ENCODE measurements at regions not wholly inside any gene's neighbourhood (a gene's known extent, or its start where the extent isn't known, plus 50 kb on each side); places are given as distances from the start of the nearest gene placed in this dataset.

DNA sequence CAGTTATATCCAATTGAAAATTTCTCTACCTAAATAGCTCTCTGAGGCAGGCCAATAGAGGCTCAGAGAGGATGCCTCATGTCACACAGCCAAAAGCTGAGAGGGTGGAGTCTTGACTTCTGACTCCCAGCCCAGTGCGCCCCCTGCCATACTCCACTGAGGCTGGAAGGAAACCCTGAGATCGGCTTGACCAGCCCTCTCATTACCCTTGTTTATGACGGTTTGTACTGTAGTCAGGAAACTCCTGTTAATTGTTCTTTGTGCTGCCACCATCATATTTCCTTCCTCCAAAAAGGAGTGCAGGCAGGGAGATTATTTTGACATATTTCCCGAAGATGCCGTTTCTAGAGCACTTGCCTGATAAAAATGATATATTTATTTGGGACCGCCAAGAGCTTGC is 107.9 kb downstream of the AIPL1 start:
- H3K9me3 ChIP-seq = no peaks in the 10 kb centered on the region
- H3K27ac ChIP-seq = peak overlapping the region in 1 of 2 donors; percentile 64

GRCh38 chr17:6326483-6326882 is 108.4 kb downstream of the AIPL1 start:
- ATAC-seq (no peak), DNase-seq (no peak)
- H3K27me3 ChIP-seq = peaks cover 0 to 19% of the 10 kb centered on the region in 2 donors
- TF ChIP-seq CTCF (IDR thresholded peaks at IDR 0.05) = no peak
- no peak overlapping the region for H3K4me3 ChIP-seq
- intact Hi-C loops (cut with DNase I) = no loop called here
- H3K27ac ChIP-seq = no peak overlapping the region
- H3K4me1 ChIP-seq = no peaks in the 10 kb centered on the region
- no peaks in the 10 kb centered on the region for H3K36me3 ChIP-seq
- no peaks in the 10 kb centered on the region for H3K9me3 ChIP-seq

More for the DNA sequence above, 107.9 kb downstream of the AIPL1 start:
- ATAC-seq (peak; percentile 52), DNase-seq (peak in 1 of 4 donors; percentile 27)
- Histone ChIP-seq H3K36me3 (no peaks in the 10 kb centered on the region), H3K4me3 (no peak overlapping the region), H3K27me3 (peaks cover 0 to 19% of the 10 kb centered on the region in 2 donors), H3K4me1 (no peaks in the 10 kb centered on the region)
- TF ChIP-seq CTCF (IDR thresholded peaks at IDR 0.05) = no peak
- intact Hi-C loops (cut with DNase I) = no loop called here

DNA sequence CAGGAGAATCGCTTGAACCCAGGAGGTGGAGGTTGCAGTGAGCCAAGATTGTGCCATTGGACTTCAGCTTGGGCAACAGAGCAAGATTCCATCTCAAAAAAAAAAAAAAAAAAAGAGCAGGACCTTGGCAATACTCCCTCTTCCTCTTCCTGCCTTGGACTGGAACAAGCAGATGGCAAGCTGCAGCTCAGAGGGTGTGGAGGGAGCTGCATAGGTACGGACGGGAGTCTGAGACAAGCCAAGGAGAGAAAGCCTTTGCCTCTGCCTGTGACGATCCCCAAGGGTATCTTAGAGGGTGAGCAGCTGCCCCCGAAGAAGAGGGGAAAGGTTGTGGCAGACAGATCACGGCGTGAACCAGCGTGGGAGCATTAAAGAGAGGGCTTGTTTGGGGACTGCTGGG is 109.2 kb downstream of the AIPL1 start:
- Histone ChIP-seq H3K36me3 (no peaks in the 10 kb centered on the region), H3K4me1 (no peaks in the 10 kb centered on the region), H3K27me3 (peaks cover 0 to 19% of the 10 kb centered on the region in 2 donors), H3K9me3 (no peaks in the 10 kb centered on the region), H3K4me3 (no peak overlapping the region), H3K27ac (peak overlapping the region in 1 of 2 donors; percentile 64)
- intact Hi-C loops (cut with DNase I) = no loop called here
- DNase-seq (no peak), ATAC-seq (no peak)
- no peak for TF ChIP-seq CTCF (IDR thresholded peaks at IDR 0.05)

DNA sequence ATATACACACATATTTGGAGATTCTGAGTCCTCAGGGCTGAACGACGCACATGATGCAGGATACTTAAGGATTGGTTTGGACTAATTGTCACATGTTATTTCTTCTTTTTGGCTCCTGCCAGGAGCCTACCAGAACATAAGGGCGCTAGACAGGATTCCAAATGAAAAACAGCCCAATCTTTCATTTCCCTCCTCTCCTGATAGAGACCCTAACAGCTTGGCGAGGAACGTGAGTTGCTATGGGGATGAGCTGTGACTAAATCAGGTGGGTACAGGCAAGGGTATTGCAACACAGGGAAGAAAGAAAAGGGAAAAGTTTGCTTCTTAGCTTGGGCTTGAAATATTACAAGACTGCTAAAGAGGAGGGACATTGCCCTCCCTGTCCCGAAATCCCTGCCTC is 109.9 kb downstream of the AIPL1 start:
- no peak for ATAC-seq
- TF ChIP-seq CTCF (IDR thresholded peaks at IDR 0.05) = no peak
- H3K4me3 ChIP-seq = no peak overlapping the region
- no peak overlapping the region for H3K27ac ChIP-seq
- intact Hi-C loops (cut with DNase I) = no loop called here
- H3K36me3 ChIP-seq = no peaks in the 10 kb centered on the region
- H3K4me1 ChIP-seq = no peaks in the 10 kb centered on the region
- no peak for DNase-seq
- H3K27me3 ChIP-seq = peaks cover 0 to 19% of the 10 kb centered on the region in 2 donors
- no peaks in the 10 kb centered on the region for H3K9me3 ChIP-seq

- no peak overlapping the region for H3K27ac ChIP-seq
- H3K4me1 ChIP-seq = no peaks in the 10 kb centered on the region
- no peak overlapping the region for H3K4me3 ChIP-seq
- ATAC-seq (no peak), DNase-seq (peak in 1 of 4 donors; percentile 26)
- intact Hi-C loops (cut with DNase I) = no loop called here
- H3K36me3 ChIP-seq = no peaks in the 10 kb centered on the region
- TF ChIP-seq CTCF (IDR thresholded peaks at IDR 0.05) = no peak
- no peaks in the 10 kb centered on the region for H3K9me3 ChIP-seq
- peaks cover 0 to 19% of the 10 kb centered on the region in 2 donors for H3K27me3 ChIP-seq
Measured at GRCh38 chr17:6323626-6324356, 111.1 kb downstream of the AIPL1 start.
